Karpas-422 (cell line): ENCODE measurements at regions not wholly inside any gene's neighbourhood (a gene's known extent, or its start where the extent isn't known, plus 50 kb on each side); places are given as distances from the start of the nearest gene placed in this dataset.
"Not testable (repeated sequence)": the region's sequence is repeated elsewhere in the genome, so short reads cannot be mapped to it uniquely, and the experiment has no call there.

Experiments
- DNase-seq: peaks from one replicate; pipeline ENCODE4 v3.0.0-alpha.2; 2015
- H2AFZ ChIP-seq: fragments of 200-600 bp; sonication (generic); 2 replicates; pipeline ENCODE4 v1.6.1; 2014; ENCODE audit warnings: antibody characterized with exemption, low read length, mixed read lengths
- H3K27ac ChIP-seq: fragments of 200-600 bp; sonication (generic); 2 replicates; pipeline ENCODE4 v1.5.1; 2014; ENCODE audit warnings: mild to moderate bottlenecking, low read length, moderate library complexity
- H3K27me3 ChIP-seq: fragments of 200-600 bp; sonication (generic); 2 replicates; pipeline ENCODE4 v1.6.1; 2014; ENCODE audit warnings: low read length, mixed read lengths
- H3K36me3 ChIP-seq: fragments of 200-600 bp; sonication (generic); 2 replicates; pipeline ENCODE4 v1.6.1; 2014; ENCODE audit warnings: low read length, mixed read lengths; ENCODE audit not compliant: insufficient read depth
- H3K4me1 ChIP-seq: fragments of 200-600 bp; sonication (generic); 2 replicates; pipeline ENCODE4 v1.6.1; 2014; ENCODE audit warnings: mild to moderate bottlenecking, low read length, mixed read lengths
- H3K4me2 ChIP-seq: fragments of 200-600 bp; sonication (generic); 2 replicates; pipeline ENCODE4 v1.6.1; 2014; ENCODE audit warnings: low read length, low read depth, mild to moderate bottlenecking; ENCODE audit not compliant: poor library complexity, severe bottlenecking
- H3K4me3 ChIP-seq: fragments of 200-600 bp; sonication (generic); 2 replicates; pipeline ENCODE4 v1.5.1; 2014; ENCODE audit warnings: mild to moderate bottlenecking, antibody characterized with exemption, low read length, mixed read lengths
- H3K79me2 ChIP-seq: fragments of 200-600 bp; sonication (generic); 2 replicates; pipeline ENCODE4 v1.6.1; 2014; ENCODE audit warnings: mild to moderate bottlenecking, low read length, mixed read lengths
- H3K9ac ChIP-seq: fragments of 200-600 bp; sonication (generic); 2 replicates; pipeline ENCODE4 v1.6.0; 2014; ENCODE audit warnings: low read length
- H3K9me2 ChIP-seq: fragments of 200-600 bp; sonication (generic), shearing (Covaris generic); replicated peaks from 2 replicates; pipeline ENCODE4 v1.6.0; 2014; ENCODE audit warnings: mild to moderate bottlenecking, low read length, moderate library complexity; ENCODE audit not compliant: insufficient read depth
- H3K9me3 ChIP-seq: fragments of 300-700, 200-600 bp; sonication (generic); 2 replicates; pipeline ENCODE4 v1.6.1; 2014; ENCODE audit warnings: low read length, mixed read lengths
- H4K20me1 ChIP-seq: fragments of 200-600 bp; sonication (generic); 2 replicates; pipeline ENCODE4 v1.6.1; 2014; ENCODE audit warnings: mild to moderate bottlenecking, antibody characterized with exemption, low read length, low read depth; ENCODE audit not compliant: insufficient read depth

- H3K4me2 ChIP-seq, DNase-seq, H3K79me2 ChIP-seq, H3K36me3 ChIP-seq, H3K4me1 ChIP-seq, H3K9me3 ChIP-seq, H3K9me2 ChIP-seq, H3K27ac ChIP-seq, H2AFZ ChIP-seq, H4K20me1 ChIP-seq, H3K27me3 ChIP-seq, H3K9ac ChIP-seq, H3K4me3 ChIP-seq: not testable (repeated sequence)
Measured at GRCh38 chrX:3881255-3881895, 167.9 kb upstream of the PRKX start.

DNA sequence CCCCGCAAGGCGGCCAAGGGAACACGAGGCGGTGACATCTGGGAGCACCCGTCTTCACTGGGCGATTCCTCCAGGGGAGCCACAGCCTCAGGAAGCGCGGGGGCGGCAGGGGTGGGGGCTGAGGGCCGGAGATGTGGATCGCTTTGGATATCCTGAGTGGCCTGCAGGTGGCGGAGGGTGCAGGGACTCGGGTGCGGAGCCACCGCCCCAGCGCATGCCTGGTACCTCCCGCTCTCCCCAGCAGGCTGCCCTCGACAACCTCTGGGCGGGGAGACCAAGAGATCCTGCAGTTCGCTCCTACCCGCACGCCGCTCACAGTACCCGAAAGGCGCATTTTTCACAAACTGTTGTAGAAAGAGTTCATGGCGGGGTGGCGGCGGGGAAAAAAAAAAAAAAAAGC, 162.9 kb upstream of the PRKX start:
- not testable (repeated sequence) for H3K4me2 ChIP-seq, H2AFZ ChIP-seq, H3K4me3 ChIP-seq, DNase-seq, H3K27me3 ChIP-seq, H3K79me2 ChIP-seq, H3K36me3 ChIP-seq, H3K9me3 ChIP-seq, H3K9ac ChIP-seq, H4K20me1 ChIP-seq, H3K4me1 ChIP-seq, H3K9me2 ChIP-seq, H3K27ac ChIP-seq

DNA sequence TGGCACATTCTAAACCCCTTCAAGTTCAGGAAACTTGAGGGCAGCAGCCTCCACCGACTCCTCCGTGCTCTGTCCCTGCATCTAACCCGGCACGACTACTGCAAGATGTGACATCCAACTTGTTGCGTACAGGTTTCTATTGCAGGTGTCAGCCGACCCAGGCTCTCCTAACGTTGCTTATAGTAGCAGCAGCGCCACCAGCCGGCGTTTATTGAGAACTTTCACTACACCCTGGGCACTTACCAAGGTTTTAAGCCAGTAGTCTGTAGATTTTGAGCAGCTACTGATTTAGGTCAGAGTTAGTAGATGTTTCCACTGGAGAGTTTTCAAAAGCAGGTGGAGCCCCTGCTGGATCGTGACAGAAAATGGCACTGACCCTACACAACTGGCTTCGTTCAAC, 162.2 kb upstream of the PRKX start:
- H4K20me1 ChIP-seq, H3K79me2 ChIP-seq, H3K4me2 ChIP-seq, H3K36me3 ChIP-seq, H3K9me3 ChIP-seq, H3K27me3 ChIP-seq, H3K4me3 ChIP-seq, H3K9me2 ChIP-seq, H3K27ac ChIP-seq, H3K4me1 ChIP-seq, H3K9ac ChIP-seq, H2AFZ ChIP-seq, DNase-seq: not testable (repeated sequence)

- H3K9me2 ChIP-seq, H3K9ac ChIP-seq, H4K20me1 ChIP-seq, DNase-seq, H3K4me3 ChIP-seq, H3K4me1 ChIP-seq, H3K4me2 ChIP-seq, H3K79me2 ChIP-seq, H3K27me3 ChIP-seq, H3K36me3 ChIP-seq, H3K9me3 ChIP-seq, H3K27ac ChIP-seq, H2AFZ ChIP-seq: not testable (repeated sequence)
Measured at GRCh38 chrX:3872226-3872879, 158.9 kb upstream of the PRKX start.

GRCh38 chrX:3867067-3867831, 153.8 kb upstream of the PRKX start:
- H2AFZ ChIP-seq, H3K4me1 ChIP-seq, H4K20me1 ChIP-seq, H3K27me3 ChIP-seq, DNase-seq, H3K36me3 ChIP-seq, H3K79me2 ChIP-seq, H3K4me2 ChIP-seq, H3K9ac ChIP-seq, H3K4me3 ChIP-seq, H3K9me3 ChIP-seq, H3K27ac ChIP-seq, H3K9me2 ChIP-seq: not testable (repeated sequence)

DNA sequence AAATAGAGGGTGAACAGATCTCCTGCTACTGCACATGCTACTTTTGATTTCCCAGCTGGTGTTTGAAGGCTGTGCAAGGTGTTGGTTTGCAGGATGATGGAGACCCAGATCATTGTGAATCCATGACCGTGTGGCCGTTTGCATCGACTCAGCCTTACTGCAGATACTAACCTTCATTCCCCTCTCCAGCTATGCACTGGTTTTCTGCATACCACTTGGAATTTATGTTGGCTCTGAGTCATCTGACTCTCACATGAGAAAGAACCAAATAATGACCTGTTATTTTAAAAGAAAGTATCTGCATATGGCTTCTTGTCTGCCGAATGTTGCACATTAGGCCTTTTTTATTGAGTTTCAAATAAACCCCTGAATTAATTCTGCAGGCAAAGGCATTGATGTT, 144.9 kb upstream of the PRKX start:
- not testable (repeated sequence) for H3K4me3 ChIP-seq, H4K20me1 ChIP-seq, H3K4me2 ChIP-seq, DNase-seq, H3K9me3 ChIP-seq, H2AFZ ChIP-seq, H3K9ac ChIP-seq, H3K27me3 ChIP-seq, H3K36me3 ChIP-seq, H3K9me2 ChIP-seq, H3K4me1 ChIP-seq, H3K79me2 ChIP-seq, H3K27ac ChIP-seq

- not testable (repeated sequence) for H3K27me3 ChIP-seq, H3K4me1 ChIP-seq, DNase-seq, H3K36me3 ChIP-seq, H3K4me2 ChIP-seq, H2AFZ ChIP-seq, H3K9me3 ChIP-seq, H3K27ac ChIP-seq, H3K79me2 ChIP-seq, H4K20me1 ChIP-seq, H3K9me2 ChIP-seq
- H3K9ac ChIP-seq = peak overlapping the region; percentile 39; the same call in 1 of the 2 replicates
- peak overlapping the region; percentile 53; the same call in 1 of the 2 replicates for H3K4me3 ChIP-seq
Measured at GRCh38 chrX:3843522-3844145, 130.2 kb upstream of the PRKX start.

GRCh38 chrX:3842822-3843521, 129.5 kb upstream of the PRKX start:
- H3K4me3 ChIP-seq = peak overlapping the region; percentile 53; the same call in 1 of the 2 replicates
- not testable (repeated sequence) for H3K36me3 ChIP-seq, H4K20me1 ChIP-seq, DNase-seq, H3K4me1 ChIP-seq, H3K27ac ChIP-seq, H3K4me2 ChIP-seq, H2AFZ ChIP-seq, H3K9me3 ChIP-seq, H3K9me2 ChIP-seq, H3K79me2 ChIP-seq, H3K27me3 ChIP-seq
- H3K9ac ChIP-seq = peak overlapping the region; percentile 55; the same call in 1 of the 2 replicates
